Thymus (tissue), 11 donors: ENCODE measurements at regions not wholly inside any gene's neighbourhood (a gene's known extent, or its start where the extent isn't known, plus 50 kb on each side); places are given as distances from the start of the nearest gene placed in this dataset.

Experiments
- DNase-seq, 9 donors: peaks; one replicate each; pipeline ENCODE4 v3.0.0-alpha.2; 2013; ENCODE audit warnings: low spot score in 9 of 9, low read depth in 6 of 9, missing footprints in 1 of 9
- H3K27ac ChIP-seq, 2 donors: one replicate each; pipeline ENCODE4 v1.5.1; 2013; ENCODE audit warnings: control low read depth in 1 of 2, low read depth in 1 of 2, low read length in 1 of 2, mild to moderate bottlenecking in 1 of 2, moderate library complexity in 1 of 2
- H3K27me3 ChIP-seq, 2 donors: one replicate each; pipeline ENCODE4 v1.5.1; 2013; ENCODE audit warnings: low read length in 1 of 2; ENCODE audit not compliant: control insufficient read depth in 2 of 2, insufficient read depth in 1 of 2
- H3K36me3 ChIP-seq, 2 donors: one replicate each; pipeline ENCODE4 v1.5.1; 2013; ENCODE audit warnings: low read length in 1 of 2, mild to moderate bottlenecking in 1 of 2, moderate library complexity in 1 of 2; ENCODE audit not compliant: control insufficient read depth in 2 of 2, insufficient read depth in 2 of 2
- H3K4me1 ChIP-seq, 2 donors: one replicate each; pipeline ENCODE4 v1.5.1; 2013; ENCODE audit warnings: low read length in 2 of 2; ENCODE audit not compliant: control insufficient read depth in 2 of 2, insufficient read depth in 2 of 2
- H3K4me3 ChIP-seq, 2 donors: one replicate each; pipeline ENCODE4 v1.5.1; 2013; ENCODE audit warnings: low read length in 2 of 2, control low read depth in 1 of 2, mild to moderate bottlenecking in 1 of 2
- H3K9me3 ChIP-seq, 2 donors: one replicate each; pipeline ENCODE4 v1.5.1; 2013; ENCODE audit warnings: low read length in 1 of 2, mild to moderate bottlenecking in 1 of 2; ENCODE audit not compliant: control insufficient read depth in 2 of 2, insufficient read depth in 1 of 2
- WGBS: extraction: QIAGEN DNeasy Blood & Tissue Kit; methylation state at CpG from one replicate; pipeline ENCODE4 v1.1.7; 2013; 5-methylcytosine and 5-hydroxymethylcytosine counted together
- donor health status: healthy.

DNA sequence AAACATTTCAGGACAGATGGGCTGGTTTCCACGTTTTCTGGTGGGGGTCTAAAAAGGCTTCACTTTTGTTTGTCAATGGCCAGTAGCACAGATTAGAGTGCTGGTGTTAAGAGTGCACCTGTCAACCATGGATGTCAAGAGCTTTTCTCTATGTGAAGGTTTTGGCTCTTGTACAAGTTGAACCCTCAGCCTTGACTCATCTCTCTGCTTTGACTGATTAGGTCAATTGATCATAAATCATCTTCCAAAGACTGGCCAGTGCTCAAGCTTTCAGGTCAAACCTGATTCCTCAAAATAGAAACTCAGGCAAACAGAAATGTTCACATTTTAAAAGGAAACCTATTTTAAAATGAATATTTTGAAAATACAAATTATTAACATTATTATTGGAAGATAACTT, 59.6 kb upstream of the SP4 start:
- Histone ChIP-seq H3K27ac (no peak overlapping the region), H3K4me1 (no peaks in the 10 kb centered on the region), H3K9me3 (no peaks in the 10 kb centered on the region), H3K27me3 (no peaks in the 10 kb centered on the region), H3K36me3 (no peaks in the 10 kb centered on the region), H3K4me3 (no peak overlapping the region)
- no peak for DNase-seq
- 97% methylated on average over 1 of the region's 1 CpG for WGBS

DNA sequence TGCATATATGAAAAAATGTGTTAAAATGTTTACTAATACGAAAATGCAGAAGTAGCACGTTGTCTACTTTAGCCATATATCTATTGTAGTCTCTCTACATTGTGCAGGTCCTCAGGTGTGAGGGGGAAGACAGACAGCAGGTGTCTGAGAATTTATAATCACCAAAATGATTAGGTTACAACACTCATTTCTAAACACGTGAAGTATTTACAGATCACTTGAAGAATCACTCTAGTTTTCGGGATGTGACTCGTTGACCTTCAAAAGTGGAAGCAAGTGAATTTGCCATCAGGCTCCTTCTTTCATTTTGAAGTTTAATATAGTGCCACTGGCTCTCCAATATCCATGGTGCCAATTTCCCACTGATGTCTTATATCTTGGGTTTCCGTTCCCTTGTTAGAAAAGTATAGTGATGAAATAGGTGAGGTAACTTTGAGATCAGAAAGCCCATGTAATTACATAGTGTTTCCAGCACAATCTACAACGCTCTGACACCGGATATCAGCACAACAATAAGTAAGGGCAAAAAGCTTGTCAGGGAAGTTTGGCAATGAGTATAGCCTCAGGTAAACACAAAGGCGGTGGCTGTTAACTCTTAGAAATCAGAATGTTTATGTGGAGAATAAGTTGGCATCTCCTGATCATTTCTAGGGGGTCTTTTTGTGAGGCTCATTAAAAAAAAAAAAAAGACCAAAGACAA, 57.5 kb upstream of the SP4 start:
- WGBS, result 96% methylated on average over 9 of the region's 9 CpGs

GRCh38 chr7:21371360-21371759, 56.5 kb upstream of the SP4 start:
- WGBS, result 92% methylated on average over 2 of the region's 2 CpGs

More for the DNA sequence above, 57.5 kb upstream of the SP4 start:
- H3K36me3 ChIP-seq, result no peaks in the 10 kb centered on the region
- no peaks in the 10 kb centered on the region for H3K9me3 ChIP-seq
- H3K27ac ChIP-seq, result no peak overlapping the region
- H3K4me1 ChIP-seq, result no peaks in the 10 kb centered on the region
- DNase-seq, result no peak
- no peak overlapping the region for H3K4me3 ChIP-seq
- H3K27me3 ChIP-seq, result no peaks in the 10 kb centered on the region

GRCh38 chr7:21373031-21373430, 54.9 kb upstream of the SP4 start:
- no peak for DNase-seq
- H3K36me3 ChIP-seq, result no peaks in the 10 kb centered on the region
- H3K4me3 ChIP-seq, result no peak overlapping the region
- H3K4me1 ChIP-seq, result no peaks in the 10 kb centered on the region
- H3K27ac ChIP-seq, result no peak overlapping the region
- 97% methylated on average over 7 of the region's 7 CpGs for WGBS
- peaks cover 0 to 1% of the 10 kb centered on the region in 2 donors for H3K9me3 ChIP-seq
- H3K27me3 ChIP-seq, result no peaks in the 10 kb centered on the region

More at GRCh38 chr7:21371360-21371759, 56.5 kb upstream of the SP4 start:
- H3K27me3 ChIP-seq, result no peaks in the 10 kb centered on the region
- no peaks in the 10 kb centered on the region for H3K36me3 ChIP-seq
- no peak overlapping the region for H3K27ac ChIP-seq
- H3K9me3 ChIP-seq, result no peaks in the 10 kb centered on the region
- H3K4me1 ChIP-seq, result no peaks in the 10 kb centered on the region
- no peak for DNase-seq
- H3K4me3 ChIP-seq, result no peak overlapping the region

DNA sequence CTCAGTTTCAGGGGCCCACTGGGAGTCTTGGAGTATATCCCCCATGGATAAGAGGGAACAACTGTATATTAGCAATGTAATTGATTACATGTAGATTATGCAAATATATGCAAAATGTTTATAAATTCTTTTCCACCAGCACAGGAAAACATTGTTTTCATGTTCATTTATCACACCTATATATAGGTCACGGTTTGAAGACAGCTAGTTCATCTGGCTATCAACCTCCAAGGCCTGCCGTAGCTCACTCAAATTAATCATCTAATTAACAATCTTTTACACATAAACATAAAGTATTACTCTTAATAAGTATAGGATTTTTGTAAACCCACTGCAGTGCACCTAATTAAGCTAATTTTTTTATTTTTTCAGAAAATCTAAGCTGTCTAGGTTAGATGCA, 53.7 kb upstream of the SP4 start:
- Histone ChIP-seq H3K4me1 (no peaks in the 10 kb centered on the region), H3K27ac (no peak overlapping the region), H3K36me3 (no peaks in the 10 kb centered on the region), H3K9me3 (peaks cover 0 to 3% of the 10 kb centered on the region in 2 donors), H3K27me3 (no peaks in the 10 kb centered on the region), H3K4me3 (no peak overlapping the region)
- DNase-seq, result no peak
- WGBS, result 97% methylated on average over 2 of the region's 2 CpGs

- Histone ChIP-seq H3K9me3 (peaks cover 0 to 3% of the 10 kb centered on the region in 2 donors), H3K4me1 (no peaks in the 10 kb centered on the region), H3K27me3 (no peaks in the 10 kb centered on the region), H3K36me3 (no peaks in the 10 kb centered on the region), H3K4me3 (no peak overlapping the region), H3K27ac (no peak overlapping the region)
- WGBS, result 71% methylated on average over 2 of the region's 2 CpGs
- DNase-seq, result no peak
Observed at GRCh38 chr7:21377545-21377944, 50.3 kb upstream of the SP4 start.
